Hepatocyte (in vitro differentiated cells): ENCODE measurements at regions not wholly inside any gene's neighbourhood (a gene's known extent, or its start where the extent isn't known, plus 50 kb on each side); places are given as distances from the start of the nearest gene placed in this dataset.

Experiments
- DNase-seq: peaks from one replicate; pipeline ENCODE4 v3.0.0-alpha.2; 2016; ENCODE audit warnings: low spot score
- H2AFZ ChIP-seq: fragments of 200-600 bp; sonication (generic); 2 replicates; pipeline ENCODE4 v1.6.0; 2016; ENCODE audit warnings: antibody characterized with exemption, mild to moderate bottlenecking
- H3K27ac ChIP-seq: fragments of 200-600 bp; sonication (generic); 2 replicates; pipeline ENCODE4 v1.5.1; 2016; ENCODE audit warnings: mild to moderate bottlenecking
- H3K27me3 ChIP-seq: fragments of 200-600 bp; sonication (generic); 2 replicates; pipeline ENCODE4 v1.6.1; 2016
- H3K36me3 ChIP-seq: fragments of 200-600 bp; sonication (generic); replicated peaks from 2 replicates; pipeline ENCODE4 v1.5.1; 2016; ENCODE audit warnings: low read depth; ENCODE audit not compliant: insufficient read depth
- H3K4me1 ChIP-seq: fragments of 200-600 bp; sonication (generic); 2 replicates; pipeline ENCODE4 v1.5.1; 2016; ENCODE audit warnings: mild to moderate bottlenecking, moderate library complexity; ENCODE audit not compliant: insufficient read depth
- H3K4me2 ChIP-seq: fragments of 200-600 bp; sonication (generic); 2 replicates; pipeline ENCODE4 v1.6.0; 2016
- H3K4me3 ChIP-seq: fragments of 200-600 bp; sonication (generic); 2 replicates; pipeline ENCODE4 v1.5.1; 2016; ENCODE audit warnings: mild to moderate bottlenecking
- H3K79me2 ChIP-seq: fragments of 200-600 bp; sonication (generic); 2 replicates; pipeline ENCODE4 v1.6.0; 2017; ENCODE audit warnings: mild to moderate bottlenecking
- H3K9me2 ChIP-seq: fragments of 200-600 bp; sonication (generic); replicated peaks from 2 replicates; pipeline ENCODE4 v1.6.0; 2017; ENCODE audit warnings: mild to moderate bottlenecking; ENCODE audit not compliant: insufficient read depth
- H3K9me3 ChIP-seq: fragments of 200-600 bp; sonication (generic); 2 replicates; pipeline ENCODE4 v1.5.1; 2016; ENCODE audit warnings: low read depth, mild to moderate bottlenecking
- H4K20me1 ChIP-seq: fragments of 200-600 bp; sonication (generic); 2 replicates; pipeline ENCODE4 v1.6.0; 2016; ENCODE audit warnings: mild to moderate bottlenecking; ENCODE audit not compliant: insufficient read depth, poor library complexity, severe bottlenecking
- EZH2 ChIP-seq: fragments of 200-600 bp; sonication (generic); IDR thresholded peaks from 2 replicates; pipeline ENCODE4 v1.6.1; 2016; ENCODE audit warnings: antibody characterized with exemption, mild to moderate bottlenecking, borderline replicate concordance
- EZH2phosphoT487 ChIP-seq: fragments of 200-600 bp; sonication (generic); IDR thresholded peaks from one replicate; pipeline ENCODE4 v1.6.1; 2018; ENCODE audit warnings: antibody characterized with exemption, mild to moderate bottlenecking, low read depth, moderate library complexity; ENCODE audit not compliant: unreplicated experiment, severe bottlenecking
- WGBS: methylation state at CpG from one replicate; pipeline ENCODE4 v1.1.6; 2016; ENCODE audit warnings: low lambda C conversion rate; ENCODE audit errors: missing lambda C conversion rate; 5-methylcytosine and 5-hydroxymethylcytosine counted together
- TF ChIP-seq, protein P1 (sequence below): fragments of 200-600 bp; sonication (generic); IDR thresholded peaks from 2 replicates; pipeline ENCODE4 v1.5.1; 2016; ENCODE audit warnings: antibody characterized with exemption, mild to moderate bottlenecking; ENCODE audit not compliant: poor library complexity

DNA sequence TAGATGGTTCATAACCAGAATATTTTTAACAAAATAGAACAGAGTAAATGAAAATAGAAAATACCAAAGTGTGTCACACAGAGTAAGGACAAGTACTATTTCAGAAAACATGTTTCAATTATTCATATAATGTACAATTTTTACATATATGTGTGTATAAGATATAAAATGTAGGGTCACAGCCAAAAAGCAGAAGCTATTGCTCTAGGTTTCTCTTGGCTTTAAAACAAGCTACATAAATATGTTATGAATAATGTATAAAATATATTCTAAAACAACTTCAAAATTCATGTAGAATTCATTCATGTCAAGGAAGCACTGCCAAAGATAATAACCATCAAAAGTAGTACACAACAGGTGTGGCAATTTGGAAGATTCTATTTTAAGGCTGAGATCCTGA, 218.2 kb downstream of the TTC32 start:
- H3K4me1 ChIP-seq: no peaks in the 10 kb centered on the region
- no peak overlapping the region for H3K4me3 ChIP-seq
- no peaks in the 10 kb centered on the region for H3K79me2 ChIP-seq
- no peak overlapping the region for H2AFZ ChIP-seq
- H3K9me3 ChIP-seq: no peaks in the 10 kb centered on the region
- H3K36me3 ChIP-seq: no peaks in the 10 kb centered on the region
- no peak overlapping the region for H3K4me2 ChIP-seq
- no peaks in the 10 kb centered on the region for H3K27me3 ChIP-seq
- no peak for TF ChIP-seq EZH2phosphoT487
- TF ChIP-seq, protein P1, sequence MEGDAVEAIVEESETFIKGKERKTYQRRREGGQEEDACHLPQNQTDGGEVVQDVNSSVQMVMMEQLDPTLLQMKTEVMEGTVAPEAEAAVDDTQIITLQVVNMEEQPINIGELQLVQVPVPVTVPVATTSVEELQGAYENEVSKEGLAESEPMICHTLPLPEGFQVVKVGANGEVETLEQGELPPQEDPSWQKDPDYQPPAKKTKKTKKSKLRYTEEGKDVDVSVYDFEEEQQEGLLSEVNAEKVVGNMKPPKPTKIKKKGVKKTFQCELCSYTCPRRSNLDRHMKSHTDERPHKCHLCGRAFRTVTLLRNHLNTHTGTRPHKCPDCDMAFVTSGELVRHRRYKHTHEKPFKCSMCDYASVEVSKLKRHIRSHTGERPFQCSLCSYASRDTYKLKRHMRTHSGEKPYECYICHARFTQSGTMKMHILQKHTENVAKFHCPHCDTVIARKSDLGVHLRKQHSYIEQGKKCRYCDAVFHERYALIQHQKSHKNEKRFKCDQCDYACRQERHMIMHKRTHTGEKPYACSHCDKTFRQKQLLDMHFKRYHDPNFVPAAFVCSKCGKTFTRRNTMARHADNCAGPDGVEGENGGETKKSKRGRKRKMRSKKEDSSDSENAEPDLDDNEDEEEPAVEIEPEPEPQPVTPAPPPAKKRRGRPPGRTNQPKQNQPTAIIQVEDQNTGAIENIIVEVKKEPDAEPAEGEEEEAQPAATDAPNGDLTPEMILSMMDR: no peak
- no peak for TF ChIP-seq EZH2
- H4K20me1 ChIP-seq: no peaks in the 10 kb centered on the region
- H3K27ac ChIP-seq: no peak overlapping the region
- H3K9me2 ChIP-seq: no peaks in the 10 kb centered on the region
- no peak for DNase-seq

DNA sequence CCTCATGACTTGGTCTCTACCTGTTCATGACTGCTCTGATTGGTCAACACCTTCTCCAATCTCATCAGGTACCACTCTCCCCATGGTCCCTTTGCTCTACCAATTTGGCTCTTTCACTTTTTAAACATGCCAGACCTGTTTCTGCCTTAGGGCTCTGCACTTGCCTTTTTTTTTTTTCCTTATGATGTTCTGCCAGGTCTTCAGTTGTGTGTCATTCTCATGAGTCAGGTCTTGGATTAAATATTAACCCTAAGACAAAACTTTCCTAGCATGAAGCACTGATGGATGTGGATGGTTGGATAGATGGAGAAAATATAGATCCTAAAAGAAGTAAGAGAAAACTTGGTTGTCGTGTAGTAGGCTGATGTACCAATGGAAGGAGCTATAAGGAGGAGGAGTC, 219.3 kb downstream of the TTC32 start:
- Histone ChIP-seq H3K27me3 (no peaks in the 10 kb centered on the region), H3K27ac (peak overlapping the region; percentile 30), H3K36me3 (no peaks in the 10 kb centered on the region), H3K9me2 (no peaks in the 10 kb centered on the region), H3K4me2 (peak overlapping the region; percentile 24), H3K4me1 (no peaks in the 10 kb centered on the region), H4K20me1 (no peaks in the 10 kb centered on the region), H3K79me2 (no peaks in the 10 kb centered on the region), H3K4me3 (no peak overlapping the region), H3K9me3 (no peaks in the 10 kb centered on the region), H2AFZ (no peak overlapping the region)
- TF ChIP-seq EZH2 (no peak), EZH2phosphoT487 (no peak)
- TF ChIP-seq, protein P1: no peak
- WGBS: 96% methylated on average over 1 of the region's 1 CpG
- DNase-seq: peak; percentile 30

DNA sequence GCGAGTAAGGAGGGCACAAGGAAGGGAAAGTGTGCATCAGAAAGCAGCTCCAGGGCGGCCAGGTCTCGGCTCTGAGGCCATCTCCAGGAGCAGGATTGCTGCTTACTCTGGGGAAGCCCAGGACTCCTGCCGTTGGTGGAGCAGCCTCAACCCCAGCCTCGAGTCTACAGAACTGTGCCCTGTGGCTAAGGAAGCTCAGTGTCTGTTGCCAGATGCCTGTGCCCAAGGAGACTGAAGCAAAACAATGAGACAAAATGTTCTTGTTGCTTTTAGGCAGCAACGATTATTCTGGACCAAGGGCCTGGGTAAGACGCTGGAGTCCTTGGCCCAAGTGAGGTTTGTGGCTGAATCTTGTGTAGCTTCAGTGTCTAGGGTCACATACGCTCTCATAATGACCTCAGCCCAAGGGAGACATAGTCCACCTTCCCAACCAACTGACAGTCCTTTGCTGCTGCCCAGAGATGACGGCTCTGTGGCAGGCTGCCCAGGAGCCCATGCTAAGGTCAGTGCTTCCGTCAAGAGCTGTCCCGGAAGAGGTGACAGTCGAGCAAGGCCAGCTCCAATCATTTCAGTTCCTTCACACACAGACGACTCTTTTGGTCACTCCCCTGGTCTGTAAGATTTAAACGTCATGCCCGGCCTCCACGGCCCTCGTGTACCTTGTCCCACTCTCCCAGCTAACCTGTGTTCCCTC, 223.8 kb downstream of the TTC32 start:
- Histone ChIP-seq H3K27me3 (no peaks in the 10 kb centered on the region), H3K4me2 (no peak overlapping the region), H2AFZ (no peak overlapping the region), H4K20me1 (no peaks in the 10 kb centered on the region), H3K27ac (no peak overlapping the region), H3K4me1 (peaks cover 16% of the 10 kb centered on the region), H3K36me3 (no peaks in the 10 kb centered on the region), H3K9me3 (no peaks in the 10 kb centered on the region), H3K79me2 (no peaks in the 10 kb centered on the region), H3K9me2 (no peaks in the 10 kb centered on the region), H3K4me3 (no peak overlapping the region)
- no peak for DNase-seq
- TF ChIP-seq, protein P1: no peak
- TF ChIP-seq EZH2: no peak
- no peak for TF ChIP-seq EZH2phosphoT487
- WGBS: 88% methylated on average over 17 of the region's 17 CpGs
